Adrenal gland (tissue), 5 donors: ENCODE measurements at regions not wholly inside any gene's neighbourhood (a gene's known extent, or its start where the extent isn't known, plus 50 kb on each side); places are given as distances from the start of the nearest gene placed in this dataset.

Experiments used
- POLR2A ChIP-seq, 2 donors: fragments of 450-650 bp; IDR thresholded peaks; one replicate each; pipeline ENCODE4 v1.6.1; 2017; ENCODE audit warnings: antibody characterized with exemption in 2 of 2, mild to moderate bottlenecking in 2 of 2, moderate library complexity in 1 of 2
- TF ChIP-seq, protein P1 (sequence below), 6 experiments: fragments of 450-650 bp in 4 of 6; fragments of 200-600 bp in 2 of 6; sonication (generic) in 1 of 6; IDR thresholded peaks; 1 replicate in 5 of 6; 2 replicates in 1 of 6; pipeline versions ENCODE4 v1.5.1 to v1.8.0; 2016 to 2021; ENCODE audit warnings: antibody characterized with exemption in 6 of 6, mild to moderate bottlenecking in 2 of 6, moderate library complexity in 1 of 6
- donor health status: DM: no; HTN: no; CAD: no.

DNA sequence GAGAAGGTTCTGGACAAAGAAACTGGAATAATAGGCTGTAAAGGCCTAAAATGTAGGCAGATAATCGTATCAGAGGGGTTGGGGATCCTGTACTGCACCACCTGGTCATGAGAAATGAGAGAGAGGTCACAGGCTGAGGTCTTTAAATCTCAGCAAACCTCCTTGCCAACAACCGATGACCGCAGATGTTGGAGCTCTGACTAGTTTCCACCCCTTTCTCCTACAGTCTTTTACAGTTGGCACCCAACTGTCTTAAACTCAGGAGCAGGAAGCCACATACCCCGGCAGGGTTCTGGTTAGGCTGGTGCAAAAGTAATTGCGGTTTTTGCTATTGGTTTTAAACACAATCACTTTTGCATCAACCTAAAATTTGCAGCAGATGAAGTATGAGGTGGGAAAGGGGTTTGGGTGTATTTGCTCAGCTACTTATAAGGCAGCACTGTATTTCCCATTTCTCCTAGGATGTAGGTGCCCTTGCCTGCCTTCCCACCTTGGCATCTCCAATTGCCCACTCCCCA, 261.8 kb upstream of the MYOCD start:
- TF ChIP-seq, protein P1, sequence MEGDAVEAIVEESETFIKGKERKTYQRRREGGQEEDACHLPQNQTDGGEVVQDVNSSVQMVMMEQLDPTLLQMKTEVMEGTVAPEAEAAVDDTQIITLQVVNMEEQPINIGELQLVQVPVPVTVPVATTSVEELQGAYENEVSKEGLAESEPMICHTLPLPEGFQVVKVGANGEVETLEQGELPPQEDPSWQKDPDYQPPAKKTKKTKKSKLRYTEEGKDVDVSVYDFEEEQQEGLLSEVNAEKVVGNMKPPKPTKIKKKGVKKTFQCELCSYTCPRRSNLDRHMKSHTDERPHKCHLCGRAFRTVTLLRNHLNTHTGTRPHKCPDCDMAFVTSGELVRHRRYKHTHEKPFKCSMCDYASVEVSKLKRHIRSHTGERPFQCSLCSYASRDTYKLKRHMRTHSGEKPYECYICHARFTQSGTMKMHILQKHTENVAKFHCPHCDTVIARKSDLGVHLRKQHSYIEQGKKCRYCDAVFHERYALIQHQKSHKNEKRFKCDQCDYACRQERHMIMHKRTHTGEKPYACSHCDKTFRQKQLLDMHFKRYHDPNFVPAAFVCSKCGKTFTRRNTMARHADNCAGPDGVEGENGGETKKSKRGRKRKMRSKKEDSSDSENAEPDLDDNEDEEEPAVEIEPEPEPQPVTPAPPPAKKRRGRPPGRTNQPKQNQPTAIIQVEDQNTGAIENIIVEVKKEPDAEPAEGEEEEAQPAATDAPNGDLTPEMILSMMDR (IDR thresholded peaks at IDR 0.05) = no peak
- TF ChIP-seq POLR2A (IDR thresholded peaks at IDR 0.05) = no peak
